ENCODE measurements at regions not wholly inside any gene's neighbourhood (a gene's known extent, or its start where the extent isn't known, plus 50 kb on each side); places are given as distances from the start of the nearest gene placed in this dataset.
A peak's percentile ranks its signal among the peaks of the same experiment; 100 is the strongest.

- Mint-ChIP-seq H3K36me3 (ENCODE audit: insufficient read depth) (no peaks in the 10 kb centered on the region), H3K9me3 (no peaks in the 10 kb centered on the region), H3K4me3 (no peak overlapping the region), H3K27me3 (ENCODE audit: low read depth) (peaks cover 18% of the 10 kb centered on the region), H3K4me1 (ENCODE audit: low read depth) (no peaks in the 10 kb centered on the region)
- ATAC-seq = peak; percentile 57 to 63
- DNase-seq = no peak
These were observed 107.8 kb upstream of the OXGR1 start for GRCh38 chr13:97101912-97102708.

GRCh38 chr13:97106323-97106722 lies 112.0 kb upstream of the OXGR1 start:
- no peaks in the 10 kb centered on the region for H3K9me3 Mint-ChIP-seq
- H3K27me3 Mint-ChIP-seq (ENCODE audit: low read depth) = peaks cover 13% of the 10 kb centered on the region
- no peak for DNase-seq
- ATAC-seq = no peak
- H3K36me3 Mint-ChIP-seq (ENCODE audit: insufficient read depth) = no peaks in the 10 kb centered on the region
- peaks cover 7% of the 10 kb centered on the region for H3K4me1 Mint-ChIP-seq (ENCODE audit: low read depth)
- no peak overlapping the region for H3K4me3 Mint-ChIP-seq

DNA sequence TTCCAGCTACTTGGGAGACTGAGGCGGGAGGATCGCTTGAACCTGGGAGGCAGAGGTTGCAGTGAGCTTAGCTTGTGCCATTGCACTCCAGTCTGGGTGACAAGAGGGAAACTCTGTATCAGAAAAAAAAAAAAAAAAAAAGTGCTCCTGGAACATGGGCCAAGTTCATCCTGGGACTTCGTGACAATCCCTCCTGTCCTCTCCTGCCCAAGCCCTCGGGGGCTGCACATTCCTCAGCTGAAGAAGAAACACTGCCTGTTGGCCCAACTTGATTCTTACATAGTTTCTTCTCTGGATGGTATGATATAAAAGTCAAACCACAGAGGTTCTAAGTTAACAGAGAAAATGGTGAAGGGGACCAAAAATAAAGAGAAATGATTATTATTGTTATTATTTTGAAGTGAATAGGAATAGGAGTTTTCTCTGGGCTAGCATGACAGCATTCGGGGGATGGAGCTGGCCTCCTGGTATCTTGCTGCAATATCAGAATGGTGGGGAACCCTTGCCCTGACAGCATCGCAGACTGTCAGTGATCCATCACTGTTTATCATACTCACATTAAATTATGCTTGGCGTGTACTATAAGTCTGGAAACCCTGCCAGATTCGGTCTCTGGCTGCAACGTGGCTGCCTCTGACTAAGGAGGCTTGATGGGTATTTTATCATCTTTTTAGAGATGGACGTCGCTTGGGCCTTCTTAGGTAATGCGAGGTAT lies 113.7 kb upstream of the OXGR1 start:
- Mint-ChIP-seq H3K27me3 (ENCODE audit: low read depth) (peaks cover 10% of the 10 kb centered on the region), H3K4me3 (no peak overlapping the region), H3K36me3 (ENCODE audit: insufficient read depth) (no peaks in the 10 kb centered on the region), H3K9me3 (no peaks in the 10 kb centered on the region), H3K4me1 (ENCODE audit: low read depth) (peaks cover 7% of the 10 kb centered on the region)
- DNase-seq = no peak
- no peak for ATAC-seq

GRCh38 chr13:97108530-97108900 lies 113.6 kb upstream of the MBNL2 start:
- DNase-seq = no peak
- Mint-ChIP-seq H3K27me3 (ENCODE audit: low read depth) (peaks cover 7% of the 10 kb centered on the region), H3K4me3 (no peak overlapping the region), H3K9me3 (no peaks in the 10 kb centered on the region), H3K36me3 (ENCODE audit: insufficient read depth) (no peaks in the 10 kb centered on the region), H3K4me1 (ENCODE audit: low read depth) (peaks cover 10% of the 10 kb centered on the region)
- no peak for ATAC-seq

DNA sequence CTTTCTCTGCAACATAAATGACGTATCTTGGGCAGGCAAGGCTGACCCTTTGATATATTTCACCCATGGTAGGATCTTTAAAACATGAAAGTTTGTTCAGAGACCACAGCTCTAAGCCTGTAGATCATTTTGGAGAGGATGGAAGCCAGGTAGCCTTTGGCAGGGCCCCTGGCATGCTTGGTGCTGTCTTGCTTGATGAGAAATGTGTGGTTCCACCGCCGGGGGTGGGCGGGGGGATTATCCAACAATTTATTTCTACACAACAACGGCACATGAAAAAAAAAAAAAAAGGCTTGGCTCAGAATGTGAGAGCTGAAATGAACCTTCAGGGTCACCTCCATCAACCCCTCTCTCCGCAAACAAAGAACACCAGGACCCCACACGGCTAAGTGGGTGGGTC lies 112.9 kb upstream of the MBNL2 start:
- Mint-ChIP-seq H3K9me3 (no peaks in the 10 kb centered on the region), H3K27me3 (ENCODE audit: low read depth) (peaks cover 6% of the 10 kb centered on the region), H3K36me3 (ENCODE audit: insufficient read depth) (no peaks in the 10 kb centered on the region), H3K4me1 (ENCODE audit: low read depth) (peaks cover 14% of the 10 kb centered on the region), H3K4me3 (no peak overlapping the region)
- ATAC-seq (no peak), DNase-seq (no peak)

DNA sequence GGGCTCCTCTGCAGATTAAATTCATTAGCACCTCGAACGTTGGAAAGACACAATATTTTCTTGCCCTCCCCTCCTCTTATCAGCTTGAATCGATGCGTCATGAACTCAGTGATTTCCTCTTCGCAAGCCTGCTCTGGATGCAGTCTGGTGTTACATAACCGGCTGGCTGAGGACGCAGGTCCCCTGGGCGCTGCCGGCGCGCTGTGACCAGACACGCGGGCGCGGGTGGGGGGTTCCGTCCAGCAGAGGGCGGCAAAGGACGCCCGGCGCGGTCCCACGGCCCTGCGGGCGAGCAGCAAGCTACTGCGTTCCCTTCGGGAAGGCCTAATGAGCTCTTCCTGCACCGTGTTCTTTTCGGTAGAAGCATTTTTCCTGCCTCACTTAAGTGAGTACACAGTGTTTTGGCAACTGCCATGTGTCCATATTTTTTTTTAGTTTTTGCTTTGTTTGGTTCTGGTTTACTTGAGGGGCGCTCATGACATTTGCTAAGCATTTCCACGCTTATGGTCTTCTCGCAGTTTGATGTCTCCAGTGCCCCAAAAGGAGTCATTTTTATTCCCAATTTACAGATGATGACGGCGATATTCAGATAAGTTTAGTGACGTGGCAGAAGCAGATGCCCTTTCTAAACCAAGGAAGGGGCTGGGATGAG lies 112.2 kb upstream of the MBNL2 start:
- H3K4me3 Mint-ChIP-seq = no peak overlapping the region
- DNase-seq = peak; percentile 77
- no peaks in the 10 kb centered on the region for H3K9me3 Mint-ChIP-seq
- peak; percentile 96 to 97 for ATAC-seq
- peaks cover 5% of the 10 kb centered on the region for H3K27me3 Mint-ChIP-seq (ENCODE audit: low read depth)
- peaks cover 14% of the 10 kb centered on the region for H3K4me1 Mint-ChIP-seq (ENCODE audit: low read depth)
- H3K36me3 Mint-ChIP-seq (ENCODE audit: insufficient read depth) = no peaks in the 10 kb centered on the region

DNA sequence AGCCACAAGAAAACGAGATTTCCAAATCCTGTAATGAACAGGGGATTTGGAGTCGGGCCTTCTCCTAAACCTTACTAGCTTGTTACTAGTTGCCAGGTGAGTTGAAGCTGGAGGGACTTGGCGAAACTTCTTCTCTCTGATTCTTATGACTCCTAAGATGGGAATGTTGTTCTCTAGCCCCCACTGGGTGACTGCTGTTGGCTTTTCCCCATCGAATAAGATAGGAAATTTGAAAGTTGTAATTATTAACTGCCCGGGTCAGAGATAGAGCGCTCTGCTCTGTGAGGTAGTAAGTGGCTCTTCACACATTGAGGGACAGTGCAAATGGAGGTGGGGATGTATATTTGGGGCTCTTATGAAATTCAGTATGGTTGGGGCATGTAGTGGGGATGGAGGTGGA lies 111.2 kb upstream of the MBNL2 start:
- ATAC-seq (no peak), DNase-seq (no peak)
- H3K4me1 Mint-ChIP-seq (ENCODE audit: low read depth) = peaks cover 14% of the 10 kb centered on the region
- H3K9me3 Mint-ChIP-seq = no peaks in the 10 kb centered on the region
- H3K27me3 Mint-ChIP-seq (ENCODE audit: low read depth) = no peaks in the 10 kb centered on the region
- no peak overlapping the region for H3K4me3 Mint-ChIP-seq
- no peaks in the 10 kb centered on the region for H3K36me3 Mint-ChIP-seq (ENCODE audit: insufficient read depth)

GRCh38 chr13:97111756-97112155 lies 110.4 kb upstream of the MBNL2 start:
- no peaks in the 10 kb centered on the region for H3K9me3 Mint-ChIP-seq
- ATAC-seq (no peak), DNase-seq (no peak)
- H3K27me3 Mint-ChIP-seq (ENCODE audit: low read depth) = peaks cover 4% of the 10 kb centered on the region
- H3K4me1 Mint-ChIP-seq (ENCODE audit: low read depth) = peaks cover 14% of the 10 kb centered on the region
- no peaks in the 10 kb centered on the region for H3K36me3 Mint-ChIP-seq (ENCODE audit: insufficient read depth)
- no peak overlapping the region for H3K4me3 Mint-ChIP-seq

GRCh38 chr13:97112446-97113152 lies 109.5 kb upstream of the MBNL2 start:
- H3K4me3 Mint-ChIP-seq = no peak overlapping the region
- no peaks in the 10 kb centered on the region for H3K9me3 Mint-ChIP-seq
- ATAC-seq (no peak), DNase-seq (no peak)
- peaks cover 4% of the 10 kb centered on the region for H3K27me3 Mint-ChIP-seq (ENCODE audit: low read depth)
- no peaks in the 10 kb centered on the region for H3K36me3 Mint-ChIP-seq (ENCODE audit: insufficient read depth)
- H3K4me1 Mint-ChIP-seq (ENCODE audit: low read depth) = peaks cover 14% of the 10 kb centered on the region

DNA sequence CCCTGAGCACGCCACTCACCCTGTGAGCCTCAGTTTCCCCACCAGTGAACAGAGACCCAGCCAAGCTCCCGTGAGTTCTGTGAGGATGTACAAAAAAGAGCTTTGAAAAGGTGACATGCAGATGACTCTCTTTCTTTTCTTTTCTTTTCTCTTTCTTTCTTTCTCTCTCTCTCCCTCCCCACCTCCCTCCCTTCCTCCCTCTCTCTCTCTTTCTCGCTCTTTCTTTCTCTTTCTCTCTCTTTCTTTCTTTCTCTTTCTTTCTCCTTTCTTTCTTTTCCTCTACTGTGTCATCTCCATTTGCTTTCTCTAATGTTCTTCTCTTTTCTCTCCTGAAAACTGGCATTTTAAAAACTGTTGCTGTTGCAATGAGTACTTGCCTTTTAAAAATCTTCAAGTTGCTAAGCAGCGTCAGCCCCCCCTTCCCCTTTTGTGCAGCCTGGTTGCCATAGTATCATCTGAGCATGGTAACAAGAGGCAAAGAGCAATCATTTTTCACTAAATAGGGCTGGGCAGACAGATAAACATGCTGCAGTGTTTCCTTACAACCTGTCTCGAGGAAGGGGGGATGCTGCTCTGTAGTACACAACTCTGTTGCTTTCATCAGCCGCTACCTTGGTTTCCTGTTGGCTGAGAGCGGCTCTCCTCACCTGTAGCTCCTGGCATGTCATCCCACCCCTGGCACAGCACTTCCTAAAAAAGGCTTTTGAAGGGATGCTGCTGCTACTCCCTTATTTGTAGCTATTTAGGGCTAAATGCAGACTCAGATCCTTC lies 108.7 kb upstream of the MBNL2 start:
- H3K4me1 Mint-ChIP-seq (ENCODE audit: low read depth) = peaks cover 14% of the 10 kb centered on the region
- H3K4me3 Mint-ChIP-seq = no peak overlapping the region
- no peaks in the 10 kb centered on the region for H3K9me3 Mint-ChIP-seq
- ATAC-seq (no peak), DNase-seq (no peak)
- H3K36me3 Mint-ChIP-seq (ENCODE audit: insufficient read depth) = no peaks in the 10 kb centered on the region
- H3K27me3 Mint-ChIP-seq (ENCODE audit: low read depth) = peaks cover 11% of the 10 kb centered on the region

- Mint-ChIP-seq H3K9me3 (no peaks in the 10 kb centered on the region), H3K36me3 (ENCODE audit: insufficient read depth) (no peaks in the 10 kb centered on the region), H3K4me3 (no peak overlapping the region), H3K4me1 (ENCODE audit: low read depth) (peaks cover 13% of the 10 kb centered on the region), H3K27me3 (ENCODE audit: low read depth) (peaks cover 11% of the 10 kb centered on the region)
- ATAC-seq (no peak), DNase-seq (no peak)
These were observed 107.5 kb upstream of the MBNL2 start for GRCh38 chr13:97114651-97115050.

GRCh38 chr13:97116754-97117153 lies 105.4 kb upstream of the MBNL2 start:
- peak; percentile 51 to 59 for ATAC-seq
- Mint-ChIP-seq H3K9me3 (no peaks in the 10 kb centered on the region), H3K4me1 (ENCODE audit: low read depth) (peaks cover 8% of the 10 kb centered on the region), H3K36me3 (ENCODE audit: insufficient read depth) (no peaks in the 10 kb centered on the region), H3K27me3 (ENCODE audit: low read depth) (peaks cover 16% of the 10 kb centered on the region), H3K4me3 (no peak overlapping the region)
- DNase-seq = no peak

GRCh38 chr13:97117388-97117910 lies 104.7 kb upstream of the MBNL2 start:
- Mint-ChIP-seq H3K36me3 (ENCODE audit: insufficient read depth) (no peaks in the 10 kb centered on the region), H3K9me3 (no peaks in the 10 kb centered on the region), H3K4me3 (no peak overlapping the region), H3K4me1 (ENCODE audit: low read depth) (peaks cover 8% of the 10 kb centered on the region), H3K27me3 (ENCODE audit: low read depth) (peaks cover 18% of the 10 kb centered on the region)
- ATAC-seq (no peak), DNase-seq (no peak)
